A673 (cell line): ENCODE measurements at regions not wholly inside any gene's neighbourhood (a gene's known extent, or its start where the extent isn't known, plus 50 kb on each side); places are given as distances from the start of the nearest gene placed in this dataset.

Experiments used
- BruUV-seq: library from RNA; stranded (reverse); fragments of 400-500 nt; replicated peaks from 2 replicates; lab custom pipeline; 2021; lab: Mats Ljungman, UMichigan
- CTCF ChIA-PET: fragments of 300-600 bp; sonication (Branson Sonifier 250); formaldehyde crosslinking; loops from one replicate; lab custom pipeline; 2022; ENCODE audit warnings: antibody characterized with exemption; lab: Charles Lee
- POLR2A ChIA-PET: fragments of 300-600 bp; sonication (Branson Sonifier 250); formaldehyde crosslinking; loops from one replicate; lab custom pipeline; 2022; ENCODE audit warnings: antibody characterized with exemption; ENCODE audit not compliant: low non-redundant PET; lab: Charles Lee
- DNase-seq: peaks from one replicate; pipeline ENCODE4 v3.0.0-alpha.2; 2015; ENCODE audit warnings: low spot score
- H3K27ac ChIP-seq: fragments of 200-600 bp; sonication (generic); 2 replicates; pipeline ENCODE4 v1.5.1; 2016; ENCODE audit warnings: mixed run types, low read depth, mild to moderate bottlenecking, mixed read lengths, antibody characterized with exemption, low read length; ENCODE audit not compliant: poor library complexity, severe bottlenecking
- H3K27me3 ChIP-seq: fragments of 200-600 bp; sonication (generic); replicated peaks from 2 replicates; pipeline ENCODE4 v1.6.1; 2017; ENCODE audit warnings: mixed run types, low read depth, mild to moderate bottlenecking, mixed read lengths, antibody characterized with exemption, low read length; ENCODE audit not compliant: insufficient read depth, poor library complexity
- H3K36me3 ChIP-seq: fragments of 200-600 bp; sonication (generic); 2 replicates; pipeline ENCODE4 v1.6.1; 2016; ENCODE audit warnings: mixed run types, mild to moderate bottlenecking, mixed read lengths, antibody characterized with exemption, low read length; ENCODE audit not compliant: insufficient read depth, poor library complexity, severe bottlenecking
- H3K4me1 ChIP-seq: fragments of 200-600 bp; sonication (generic); 2 replicates; pipeline ENCODE4 v1.6.1; 2017; ENCODE audit warnings: mixed run types, mild to moderate bottlenecking, mixed read lengths, antibody characterized with exemption, low read length; ENCODE audit not compliant: insufficient read depth, poor library complexity, severe bottlenecking
- H3K4me3 ChIP-seq: fragments of 200-600 bp; sonication (generic); 2 replicates; pipeline ENCODE4 v1.5.1; 2016; ENCODE audit warnings: low read depth, mixed run types, mild to moderate bottlenecking, mixed read lengths, low read length; ENCODE audit not compliant: poor library complexity, severe bottlenecking
- H3K9me3 ChIP-seq: fragments of 200-600 bp; sonication (generic); 2 replicates; pipeline ENCODE4 v1.6.1; 2016; ENCODE audit warnings: mixed run types, low read depth, mild to moderate bottlenecking, mixed read lengths, antibody characterized with exemption, low read length; ENCODE audit not compliant: poor library complexity, severe bottlenecking
- EZH2 ChIP-seq: fragments of 200-600 bp; sonication (generic); IDR thresholded peaks from 2 replicates; pipeline ENCODE4 v1.6.1; 2017; ENCODE audit warnings: borderline replicate concordance, low read depth, mild to moderate bottlenecking, mixed read lengths, antibody characterized with exemption, low read length; ENCODE audit not compliant: poor library complexity, severe bottlenecking
- intact Hi-C: fragments of 100-400 bp; cut with micrococcal nuclease; formaldehyde crosslinking; loops from one replicate; pipeline ENCODE4 v1.10.0; 2022; ENCODE audit not compliant: unreplicated experiment
- TF ChIP-seq, protein P1 (sequence below): fragments of 300-800, 200-600 bp; sonication (generic); conservative IDR thresholded peaks from 2 replicates; pipeline ENCODE4 v1.5.1; 2017; ENCODE audit warnings: low read depth, mild to moderate bottlenecking, antibody characterized with exemption, low read length, moderate library complexity, mixed read lengths

DNA sequence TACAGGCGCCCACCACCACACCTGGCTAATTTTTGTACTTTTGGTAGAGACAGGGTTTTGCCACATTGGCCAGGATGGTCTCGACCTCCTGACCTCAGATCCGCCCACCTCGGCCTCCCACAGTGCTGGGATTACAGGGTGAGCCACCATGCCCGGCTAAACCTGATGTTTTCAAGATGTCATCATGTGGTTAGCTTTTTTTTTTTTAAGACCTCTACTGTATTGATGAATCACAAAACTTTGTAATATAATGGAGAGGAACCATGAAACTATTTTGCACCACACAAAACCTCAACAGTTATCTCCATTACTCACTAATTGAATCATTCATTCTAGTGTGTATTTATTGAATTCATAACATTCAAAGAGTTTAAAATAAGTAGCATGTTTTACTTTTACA, 94.7 kb upstream of the NEIL3 start:
- no peak for DNase-seq
- CTCF ChIA-PET: no interaction called here
- H3K4me1 ChIP-seq: no peaks in the 10 kb centered on the region
- no peak for TF ChIP-seq EZH2
- TF ChIP-seq, protein P1, sequence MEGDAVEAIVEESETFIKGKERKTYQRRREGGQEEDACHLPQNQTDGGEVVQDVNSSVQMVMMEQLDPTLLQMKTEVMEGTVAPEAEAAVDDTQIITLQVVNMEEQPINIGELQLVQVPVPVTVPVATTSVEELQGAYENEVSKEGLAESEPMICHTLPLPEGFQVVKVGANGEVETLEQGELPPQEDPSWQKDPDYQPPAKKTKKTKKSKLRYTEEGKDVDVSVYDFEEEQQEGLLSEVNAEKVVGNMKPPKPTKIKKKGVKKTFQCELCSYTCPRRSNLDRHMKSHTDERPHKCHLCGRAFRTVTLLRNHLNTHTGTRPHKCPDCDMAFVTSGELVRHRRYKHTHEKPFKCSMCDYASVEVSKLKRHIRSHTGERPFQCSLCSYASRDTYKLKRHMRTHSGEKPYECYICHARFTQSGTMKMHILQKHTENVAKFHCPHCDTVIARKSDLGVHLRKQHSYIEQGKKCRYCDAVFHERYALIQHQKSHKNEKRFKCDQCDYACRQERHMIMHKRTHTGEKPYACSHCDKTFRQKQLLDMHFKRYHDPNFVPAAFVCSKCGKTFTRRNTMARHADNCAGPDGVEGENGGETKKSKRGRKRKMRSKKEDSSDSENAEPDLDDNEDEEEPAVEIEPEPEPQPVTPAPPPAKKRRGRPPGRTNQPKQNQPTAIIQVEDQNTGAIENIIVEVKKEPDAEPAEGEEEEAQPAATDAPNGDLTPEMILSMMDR: no peak
- no TSS peak for BruUV-seq
- POLR2A ChIA-PET: no interaction called here
- H3K4me3 ChIP-seq: no peak overlapping the region
- H3K9me3 ChIP-seq: no peaks in the 10 kb centered on the region
- H3K27me3 ChIP-seq: peaks cover 3% of the 10 kb centered on the region
- intact Hi-C loops: no loop called here
- no peaks in the 10 kb centered on the region for H3K36me3 ChIP-seq
- H3K27ac ChIP-seq: no peak overlapping the region

DNA sequence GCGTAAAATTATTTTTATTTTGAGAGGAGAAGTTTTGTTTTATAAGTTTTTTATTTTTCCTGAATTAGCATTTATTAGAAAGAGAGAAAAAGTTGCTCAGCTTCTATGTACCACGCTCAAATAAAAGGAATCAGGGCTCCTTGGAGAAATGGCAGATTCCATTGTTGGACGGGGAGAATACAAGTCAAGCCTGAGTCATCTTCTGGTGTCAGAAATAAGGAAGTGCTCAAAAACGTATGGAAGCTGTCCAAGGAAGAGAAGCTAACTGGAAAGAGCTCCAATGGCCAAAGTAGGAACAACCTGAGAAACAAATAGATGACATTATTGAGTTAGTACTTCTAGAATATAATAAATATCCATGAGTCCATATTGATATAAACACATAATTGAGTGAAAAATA, 89.3 kb upstream of the NEIL3 start:
- Histone ChIP-seq H3K27me3 (no peaks in the 10 kb centered on the region), H3K4me1 (no peaks in the 10 kb centered on the region), H3K4me3 (no peak overlapping the region), H3K36me3 (no peaks in the 10 kb centered on the region), H3K27ac (no peak overlapping the region), H3K9me3 (no peaks in the 10 kb centered on the region)
- ChIA-PET POLR2A (no interaction called here), CTCF (no interaction called here)
- DNase-seq: no peak
- no peak for TF ChIP-seq EZH2
- TF ChIP-seq, protein P1: no peak
- intact Hi-C loops: loop anchor here (10.0 kb wide), 1 partner anchor 1324 kb away; no protein-coding TSS in a partner anchor
- BruUV-seq: no TSS peak

DNA sequence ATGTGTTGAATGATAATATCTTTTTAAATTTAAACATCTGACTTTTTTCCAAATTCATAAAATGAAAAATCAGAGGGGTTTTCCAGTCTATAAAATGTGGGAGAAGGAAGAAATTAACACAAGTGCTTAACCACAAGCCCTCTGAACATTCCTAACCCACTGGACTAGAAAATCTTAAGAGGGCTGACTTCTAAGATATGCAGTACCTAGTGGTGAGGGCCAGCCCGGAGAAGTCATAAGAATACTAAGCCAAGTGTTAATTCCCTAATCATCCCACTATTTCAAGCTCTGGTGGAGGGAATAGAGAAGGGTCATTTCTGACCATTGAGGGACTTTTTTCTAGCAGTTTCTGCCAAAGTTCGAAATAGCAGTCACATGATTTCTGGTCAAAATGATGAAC, 86.9 kb upstream of the NEIL3 start:
- no peak for DNase-seq

More for the DNA sequence above, 86.9 kb upstream of the NEIL3 start:
- Histone ChIP-seq H3K27me3 (no peaks in the 10 kb centered on the region), H3K36me3 (no peaks in the 10 kb centered on the region), H3K27ac (no peak overlapping the region), H3K4me3 (no peak overlapping the region), H3K9me3 (no peaks in the 10 kb centered on the region), H3K4me1 (no peaks in the 10 kb centered on the region)
- intact Hi-C loops: loop anchor here (10.0 kb wide), 1 partner anchor 1322 kb away; no protein-coding TSS in a partner anchor
- ChIA-PET POLR2A (no interaction called here), CTCF (no interaction called here)
- BruUV-seq: no TSS peak
- TF ChIP-seq EZH2: no peak
- TF ChIP-seq, protein P1: no peak
